GM18858 (cell line): ENCODE measurements at regions not wholly inside any gene's neighbourhood (a gene's known extent, or its start where the extent isn't known, plus 50 kb on each side); places are given as distances from the start of the nearest gene placed in this dataset.

Source experiments
- ATAC-seq: cut with Tn5 transposase; IDR thresholded peaks from one replicate; pipeline ENCODE4 v1.9.1; 2021; ENCODE audit not compliant: unreplicated experiment

DNA sequence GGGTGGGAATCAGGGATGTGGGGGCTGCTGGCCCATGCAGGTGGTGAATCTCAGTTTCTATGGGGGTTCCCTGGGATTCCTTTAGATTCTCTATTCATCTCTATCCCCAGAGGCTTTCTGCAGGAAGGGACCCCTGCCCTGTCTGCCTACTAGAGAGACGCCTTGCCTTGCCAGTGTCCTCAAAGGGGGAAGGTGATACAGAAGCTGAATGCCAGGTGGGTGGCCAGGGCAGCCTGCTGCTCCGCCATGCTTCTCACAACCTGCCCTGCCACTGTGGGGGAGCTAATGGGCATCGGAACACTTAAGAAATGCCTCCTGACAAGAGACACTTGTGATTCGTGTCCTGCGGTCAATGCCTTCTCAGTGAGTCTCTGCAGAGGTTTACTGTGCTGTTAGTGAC is 368.4 kb downstream of the EN1 start:
- ATAC-seq = no peak

DNA sequence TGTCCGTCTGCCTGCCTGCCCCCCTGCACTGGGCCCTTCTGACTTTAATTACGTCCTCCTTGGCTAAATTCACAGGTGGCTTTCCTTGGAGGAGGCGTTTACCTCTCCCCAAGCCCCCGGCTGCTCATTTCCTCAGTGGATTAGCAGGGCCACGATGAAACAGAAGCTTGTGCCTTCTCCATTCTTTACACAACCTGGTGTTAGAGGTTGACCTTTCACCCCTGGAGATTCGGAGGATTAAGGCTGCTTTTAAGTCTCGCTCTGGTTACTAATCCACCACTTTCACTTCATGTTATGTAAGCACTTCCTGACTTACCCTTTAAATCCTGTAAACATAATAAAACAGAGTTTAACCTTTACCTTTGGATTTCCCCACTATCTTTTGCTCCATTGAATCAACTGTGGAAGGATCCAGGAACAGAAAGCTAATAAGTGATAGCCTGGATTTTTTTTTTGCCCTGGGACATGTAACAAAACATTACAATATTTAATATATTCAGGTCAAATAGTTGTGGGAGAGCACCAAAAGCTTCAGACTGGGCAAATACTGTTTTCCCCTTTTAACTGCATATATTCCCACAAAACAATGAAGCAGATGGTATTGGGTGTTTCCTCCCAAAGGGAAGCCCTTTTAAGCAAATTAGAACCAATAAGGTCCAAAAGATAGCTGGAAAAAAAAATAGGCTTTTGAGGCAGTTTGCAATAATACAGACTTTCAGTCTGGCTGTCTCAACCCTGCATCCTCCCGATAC is 370.2 kb downstream of the EN1 start:
- ATAC-seq = no peak

DNA sequence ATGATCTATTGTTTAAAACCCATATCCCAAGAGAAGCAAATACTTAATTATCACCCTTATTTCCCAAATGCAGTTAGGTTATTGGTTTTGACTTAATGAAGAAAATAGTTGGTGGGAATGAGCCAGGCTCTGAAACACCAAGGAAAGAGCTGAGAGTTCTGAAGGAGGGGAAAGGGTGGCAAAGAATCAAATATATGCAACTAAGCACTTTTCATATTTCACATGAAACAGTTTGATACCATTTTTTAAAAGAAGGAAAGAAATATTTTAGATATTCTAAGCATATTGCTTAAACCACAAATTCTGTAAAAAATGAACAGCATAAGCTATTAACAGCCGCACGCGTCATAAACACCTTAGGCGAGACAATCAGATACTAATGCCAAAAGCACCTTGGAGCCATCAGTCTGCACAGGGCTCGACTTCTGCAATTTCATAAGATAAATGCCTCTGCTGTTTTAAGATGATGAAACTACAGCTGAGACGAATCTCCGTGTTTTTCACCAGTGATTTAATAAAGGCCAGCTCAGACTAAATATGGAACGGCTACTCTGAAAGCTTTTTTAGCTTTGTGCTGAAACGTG is 371.7 kb downstream of the EN1 start:
- ATAC-seq = no peak

GRCh38 chr2:118474541-118474920 is 372.9 kb downstream of the EN1 start:
- no peak for ATAC-seq

DNA sequence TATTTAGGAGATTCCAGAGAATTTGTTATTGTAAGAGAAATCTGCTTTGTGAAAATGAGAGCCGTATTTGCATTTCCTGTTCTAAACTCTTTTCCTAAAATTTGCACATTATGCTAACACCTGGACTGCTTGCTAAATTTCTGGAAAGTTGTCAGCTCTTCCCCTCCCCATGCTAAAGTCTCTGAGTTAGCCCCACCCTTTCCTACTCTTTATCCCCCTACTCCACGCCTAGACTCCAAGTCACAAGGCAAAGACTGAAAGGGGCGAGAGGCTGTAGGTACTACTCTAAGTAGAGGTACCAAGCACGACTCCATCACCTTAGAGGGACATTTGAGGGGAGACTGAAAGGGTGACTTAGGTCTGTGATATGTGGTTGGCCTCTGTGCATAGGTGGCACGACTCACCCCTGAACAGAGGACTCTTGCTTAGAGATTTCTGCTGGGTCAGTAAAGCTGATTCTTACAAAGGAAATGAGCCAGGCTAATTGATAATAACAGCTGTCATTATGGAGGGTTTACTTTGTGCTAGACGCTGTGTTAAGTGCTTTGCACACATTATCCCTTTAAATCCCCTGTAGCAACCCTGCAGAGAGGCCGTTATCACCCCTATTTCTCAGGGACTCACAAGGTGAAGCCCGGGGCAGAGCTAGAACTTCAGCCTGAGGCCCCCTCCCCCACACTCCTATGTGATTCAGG is 373.5 kb downstream of the EN1 start:
- no peak for ATAC-seq

DNA sequence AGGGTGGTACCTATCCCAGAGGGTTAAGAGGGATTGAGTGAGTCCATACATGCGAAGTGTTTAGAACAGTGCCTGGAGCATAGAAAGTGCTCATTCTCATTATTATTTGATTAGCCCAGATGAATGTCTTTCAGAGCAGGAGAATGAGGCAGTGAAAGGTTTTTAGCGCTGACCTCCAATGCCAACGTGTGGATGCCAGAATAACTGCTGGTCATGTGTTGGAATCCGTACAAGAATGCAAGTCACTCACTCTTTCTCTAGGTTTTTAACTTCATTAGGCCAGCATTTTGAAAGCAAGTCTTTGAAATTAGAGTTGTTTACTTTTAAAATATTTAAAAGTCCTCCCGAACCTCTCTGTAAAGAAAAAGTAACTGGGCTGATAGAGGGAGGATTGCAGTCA is 374.2 kb downstream of the EN1 start:
- ATAC-seq = no peak

DNA sequence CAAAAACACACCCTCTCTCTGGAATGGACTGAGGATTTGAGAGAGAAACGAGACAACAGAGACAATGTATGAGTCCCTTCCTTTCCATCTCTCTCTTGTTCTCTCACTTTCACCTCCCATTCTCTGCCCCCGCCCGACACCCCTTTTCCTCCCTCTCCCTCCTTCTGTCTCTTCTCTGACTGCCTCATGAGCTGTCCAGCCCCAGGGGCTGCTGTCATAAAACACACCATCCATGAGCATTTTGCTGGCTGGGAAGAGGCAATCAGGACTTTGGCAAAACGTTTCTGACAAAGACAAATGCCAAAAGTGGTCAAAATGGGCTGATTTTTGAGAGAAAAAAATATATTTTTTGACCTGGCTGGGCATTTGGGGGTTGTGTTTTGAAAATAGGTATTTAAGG is 377.2 kb downstream of the EN1 start:
- ATAC-seq = no peak

GRCh38 chr2:118469103-118469502 is 378.3 kb downstream of the EN1 start:
- no peak for ATAC-seq

DNA sequence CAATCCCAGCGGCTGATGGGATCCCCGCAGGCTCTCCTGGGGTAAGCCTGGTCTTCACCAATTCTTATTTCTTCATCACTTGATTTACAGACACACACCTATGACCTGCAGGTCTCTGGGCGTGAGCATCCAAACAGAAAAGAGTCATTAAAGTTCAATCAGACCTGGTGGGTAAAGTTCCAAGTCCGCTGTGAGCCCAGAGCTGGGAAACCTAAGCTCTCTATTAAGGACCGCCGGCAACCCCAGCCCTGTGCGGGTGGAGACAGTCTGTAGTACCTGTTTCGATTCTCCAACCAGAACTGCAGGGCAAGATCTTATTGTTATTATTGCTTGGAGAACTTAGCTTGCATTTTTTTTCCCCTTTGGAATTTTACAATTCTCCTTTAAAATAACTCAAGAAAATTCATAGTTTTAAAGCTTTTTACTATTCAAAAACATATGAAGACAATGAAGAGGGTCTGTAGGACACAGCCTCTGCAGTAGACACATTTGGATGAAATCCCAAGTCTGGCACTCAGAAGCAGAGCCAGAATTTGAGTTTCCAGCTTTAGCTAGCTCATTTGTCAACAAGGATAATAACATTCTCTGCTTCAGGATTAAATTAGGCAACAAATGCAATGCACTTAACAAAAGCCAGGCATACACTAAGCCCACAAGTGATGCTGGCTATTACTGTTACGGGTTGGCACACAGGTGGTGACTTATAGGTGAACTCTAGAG is 376.4 kb downstream of the INSIG2 start:
- no peak for ATAC-seq

DNA sequence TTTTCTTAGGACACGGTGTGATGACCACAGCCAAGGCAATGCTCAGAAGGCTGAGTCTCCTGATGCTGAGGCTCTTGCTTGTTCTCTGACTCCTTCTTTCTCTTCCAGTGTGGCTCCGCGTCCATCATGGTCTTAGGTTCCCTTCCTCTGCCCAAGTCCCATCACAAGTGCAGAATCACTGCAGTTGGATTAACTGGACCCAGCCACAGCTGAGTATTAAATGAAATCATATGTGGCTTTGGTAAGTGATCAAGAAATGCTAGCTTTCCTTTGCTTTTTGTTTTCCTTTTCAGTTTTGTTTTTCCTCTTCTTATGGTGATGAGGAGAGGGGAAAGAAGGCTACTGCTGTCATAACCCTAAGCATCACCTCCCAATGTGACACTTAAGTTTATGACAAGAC is 375.8 kb downstream of the INSIG2 start:
- no peak for ATAC-seq

DNA sequence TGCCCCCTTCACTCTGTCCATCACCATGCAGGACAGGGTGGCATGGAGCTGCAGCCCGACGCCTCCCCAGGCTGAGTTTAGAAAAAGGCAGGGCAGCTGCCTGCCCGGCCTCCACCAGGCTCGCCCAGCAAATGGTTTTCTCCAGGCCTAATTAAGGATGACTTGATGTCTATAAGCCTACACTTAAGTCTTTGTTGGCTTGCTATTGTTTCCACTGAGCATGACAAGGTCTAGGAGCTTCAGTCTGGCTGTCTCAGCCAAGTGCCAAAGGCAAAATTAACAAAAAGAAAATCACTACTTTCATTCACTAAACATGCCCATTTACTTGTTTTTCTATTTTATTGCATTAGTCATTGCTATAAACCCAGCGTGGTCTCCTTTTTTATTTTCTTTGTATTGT is 372.2 kb downstream of the INSIG2 start:
- ATAC-seq = no peak

DNA sequence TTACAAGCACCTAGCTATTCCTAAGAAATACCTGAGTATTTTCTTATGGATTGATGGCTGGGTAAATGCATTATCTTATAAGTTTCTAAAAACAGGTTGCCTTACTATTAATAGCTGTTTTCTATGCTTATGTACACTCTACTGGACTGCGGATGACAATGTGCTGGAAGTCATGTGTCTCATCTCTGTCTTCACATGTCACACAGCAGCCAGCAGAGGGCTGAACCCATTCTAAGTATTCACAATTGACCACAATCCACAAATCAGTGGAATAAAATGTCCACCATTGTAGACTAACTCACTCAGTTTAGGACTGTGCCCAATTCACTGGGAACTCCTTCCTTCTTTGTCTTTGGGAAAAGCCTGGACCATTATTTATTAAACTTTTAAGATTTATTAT is 371.2 kb downstream of the INSIG2 start:
- no peak for ATAC-seq

DNA sequence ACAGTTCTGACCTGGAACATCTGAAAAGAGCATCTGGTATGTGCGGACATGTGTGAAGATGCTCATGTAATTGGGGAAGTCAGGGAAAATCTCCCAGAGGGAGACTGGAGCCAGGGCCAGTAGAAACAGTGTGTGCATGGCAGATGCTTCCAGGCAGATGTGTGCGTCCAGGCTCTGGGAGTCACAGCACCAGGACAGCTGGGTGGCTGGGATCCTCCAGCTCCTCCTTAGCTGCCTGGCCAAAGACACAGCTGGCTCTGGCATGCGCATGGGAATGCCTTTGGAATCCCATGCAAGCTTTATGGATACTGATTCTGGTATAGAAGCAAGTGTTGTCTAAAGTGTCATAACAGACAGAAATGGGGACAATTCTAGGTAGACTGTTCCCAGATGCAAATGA is 369.7 kb downstream of the INSIG2 start:
- ATAC-seq = no peak

DNA sequence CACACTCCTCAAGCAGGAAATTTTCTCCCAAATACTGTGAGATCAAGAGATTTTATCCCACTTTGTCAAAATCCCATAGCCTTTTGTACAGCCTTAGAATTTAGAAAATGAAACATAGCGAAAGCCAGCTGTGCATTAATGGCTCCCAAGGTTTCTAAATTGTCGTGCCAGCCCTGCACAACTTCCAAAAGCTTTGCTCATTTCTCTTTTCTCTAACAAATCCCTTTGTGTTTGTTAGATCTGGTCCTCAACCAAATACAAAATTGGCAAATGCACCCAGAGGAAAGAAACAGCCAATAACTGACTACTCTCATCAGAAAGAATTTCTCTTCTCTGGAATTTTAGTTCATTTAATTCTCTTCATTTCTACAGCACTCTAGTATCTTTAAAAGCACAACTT is 361.1 kb downstream of the INSIG2 start:
- no peak for ATAC-seq

GRCh38 chr2:118443596-118443995 is 355.3 kb downstream of the INSIG2 start:
- ATAC-seq = no peak

GRCh38 chr2:118442996-118443553 is 354.8 kb downstream of the INSIG2 start:
- no peak for ATAC-seq

DNA sequence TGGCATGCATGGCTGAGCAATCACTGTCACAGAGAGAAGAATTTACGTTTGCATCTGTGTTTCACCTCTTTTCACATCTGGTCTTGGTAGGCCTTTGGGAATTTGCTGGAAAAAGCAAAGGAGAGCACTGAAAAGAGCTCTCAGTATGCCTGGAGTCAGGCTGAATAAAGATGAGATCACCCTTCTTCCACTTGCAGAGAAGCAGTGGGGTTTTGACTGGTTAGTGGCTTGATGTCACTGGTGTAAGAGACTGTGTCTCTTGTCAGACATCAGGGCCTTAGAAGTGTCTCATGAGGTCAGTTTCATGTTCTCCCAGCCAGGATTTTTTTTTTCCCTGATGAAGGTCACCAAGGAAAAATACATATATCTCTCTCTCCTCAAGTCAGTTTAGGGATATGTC is 353.8 kb downstream of the INSIG2 start:
- no peak for ATAC-seq

- no peak for ATAC-seq
Observed at GRCh38 chr2:118440404-118441098, 352.3 kb downstream of the INSIG2 start.

DNA sequence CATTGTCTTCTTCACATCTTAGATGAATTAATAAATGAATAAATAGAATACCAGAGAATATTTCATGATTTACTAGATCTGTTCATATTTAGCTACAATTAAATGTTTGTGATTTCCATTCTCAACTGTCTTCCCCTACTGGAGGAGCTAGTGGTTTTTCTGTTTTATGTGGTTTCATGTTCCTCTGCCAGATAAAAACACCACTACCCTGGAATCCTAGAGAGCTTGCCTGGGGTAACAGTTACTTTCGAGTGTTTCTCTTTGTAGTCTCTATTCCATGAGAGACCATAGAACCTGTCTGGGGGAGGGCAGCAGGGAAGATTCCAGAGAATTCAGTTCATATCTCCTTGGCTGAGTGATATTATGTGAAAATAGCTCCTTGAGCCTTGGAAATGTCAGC is 349.2 kb downstream of the INSIG2 start:
- ATAC-seq = no peak

GRCh38 chr2:118431997-118432396 is 343.7 kb downstream of the INSIG2 start:
- no peak for ATAC-seq

GRCh38 chr2:118431586-118431985 is 343.3 kb downstream of the INSIG2 start:
- no peak for ATAC-seq
